ENCODE measurements at regions not wholly inside any gene's neighbourhood (a gene's known extent, or its start where the extent isn't known, plus 50 kb on each side); places are given as distances from the start of the nearest gene placed in this dataset.

DNA sequence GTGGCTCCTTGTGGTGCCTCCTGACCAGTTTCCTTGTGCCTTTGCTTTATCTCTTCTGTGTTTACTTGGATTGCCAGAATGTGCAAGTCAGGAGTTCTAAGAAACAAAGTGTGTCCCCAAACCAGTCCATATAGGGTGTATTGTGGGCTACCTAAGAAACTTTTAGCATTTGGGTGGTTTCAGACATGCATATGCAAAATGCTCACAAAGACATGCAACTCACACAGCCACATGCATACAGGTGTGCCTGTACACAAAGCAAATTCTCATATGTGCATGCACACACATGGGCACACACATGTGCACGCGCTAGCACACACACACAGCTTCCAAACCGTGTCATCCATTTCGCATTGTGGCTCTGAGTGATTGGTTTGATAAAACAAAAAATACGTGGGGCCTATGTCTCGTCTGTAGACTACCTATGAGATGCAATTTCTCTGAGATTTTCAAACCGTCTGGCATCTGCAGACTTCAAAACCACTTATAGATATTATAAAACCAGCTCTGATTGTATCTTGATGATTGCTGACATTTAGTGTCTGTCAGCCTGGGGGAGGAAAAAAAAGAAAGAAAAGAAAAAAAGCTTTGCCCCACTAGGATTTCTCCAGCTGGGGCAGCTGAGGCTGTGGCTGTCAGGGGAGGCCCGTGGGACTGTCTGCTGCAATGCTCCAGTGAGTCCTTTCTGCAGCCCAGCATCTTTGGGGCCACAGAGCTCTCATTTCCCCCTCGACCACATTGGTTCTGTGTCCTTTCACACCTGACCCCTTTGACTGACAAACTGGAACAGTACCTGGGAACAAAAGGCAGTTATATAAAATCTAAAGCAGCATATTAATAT lies 556.1 kb downstream of the CMPK2 start:
- ChIA-PET POLR2A (no interaction called here), CTCF (ENCODE audit: low intra/inter-chr PET ratio, low total read pairs) (no interaction called here)
- ATAC-seq (no peak), FAIRE-seq (no peak), DNase-seq (ENCODE audit: low spot score) (no peak)
- no TSS peak for BruUV-seq (replicated peaks)
- Histone ChIP-seq H3K27ac (ENCODE audit: extremely low read length, insufficient read depth, low read length) (no peak overlapping the region), H3K36me3 (replicated peaks in 1 of 2; ENCODE audit: control insufficient read depth in 1 of 2, insufficient read depth in 2 of 2, low read length in 2 of 2) (no peaks in the 10 kb centered on the region), H2AFZ (ENCODE audit: low read length) (no peak overlapping the region), H3K9ac (ENCODE audit: insufficient read depth, low read depth, low read length) (no peak overlapping the region), H3K9me3 (ENCODE audit: low read length) (peaks cover 48% of the 10 kb centered on the region; the same call in 1 of the 2 replicates), H3K4me1 (ENCODE audit: insufficient read depth, low read length) (no peaks in the 10 kb centered on the region), H3K4me2 (ENCODE audit: low read depth, low read length) (no peak overlapping the region), H3K27me3 (ENCODE audit: control insufficient read depth in 1 of 2, insufficient read depth in 2 of 2, low read length in 2 of 2) (no peaks in the 10 kb centered on the region), H3K4me3 (replicated peaks in 1 of 3; ENCODE audit: insufficient read depth in 1 of 3, low read depth in 2 of 3, low read length in 3 of 3) (no peak overlapping the region), H4K20me1 (ENCODE audit: insufficient read depth, low read length) (no peaks in the 10 kb centered on the region), H3K79me2 (ENCODE audit: insufficient read depth, low read length) (no peaks in the 10 kb centered on the region)
- intact Hi-C loops (cut with micrococcal nuclease; ENCODE audit: unreplicated experiment) = no loop called here
- in situ Hi-C loops (cut with HindIII; ENCODE audit: extremely low pct_ligation_motif_present, low pct_unique_long_range_greater_than_20kb) = no loop called here
- TF ChIP-seq NFE2L1 (CRISPR knock-in tag; IDR thresholded peaks at IDR 0.05; ENCODE audit: borderline replicate concordance) (no peak), RAD21 (CRISPR knock-in tag; IDR thresholded peaks at IDR 0.05) (no peak), AHR (CRISPR knock-in tag; IDR thresholded peaks at IDR 0.05) (no peak), ZNF317 (CRISPR knock-in tag; IDR thresholded peaks at IDR 0.05) (no peak), MTA3 (CRISPR knock-in tag; IDR thresholded peaks at IDR 0.05) (no peak), HCFC1 (IDR thresholded peaks at IDR 0.05; ENCODE audit: low read depth, low read length) (no peak), NFYC (CRISPR knock-in tag; IDR thresholded peaks at IDR 0.05) (no peak), KAT8 (CRISPR knock-in tag; IDR thresholded peaks at IDR 0.05) (no peak)
- TF ChIP-seq, protein P1, sequence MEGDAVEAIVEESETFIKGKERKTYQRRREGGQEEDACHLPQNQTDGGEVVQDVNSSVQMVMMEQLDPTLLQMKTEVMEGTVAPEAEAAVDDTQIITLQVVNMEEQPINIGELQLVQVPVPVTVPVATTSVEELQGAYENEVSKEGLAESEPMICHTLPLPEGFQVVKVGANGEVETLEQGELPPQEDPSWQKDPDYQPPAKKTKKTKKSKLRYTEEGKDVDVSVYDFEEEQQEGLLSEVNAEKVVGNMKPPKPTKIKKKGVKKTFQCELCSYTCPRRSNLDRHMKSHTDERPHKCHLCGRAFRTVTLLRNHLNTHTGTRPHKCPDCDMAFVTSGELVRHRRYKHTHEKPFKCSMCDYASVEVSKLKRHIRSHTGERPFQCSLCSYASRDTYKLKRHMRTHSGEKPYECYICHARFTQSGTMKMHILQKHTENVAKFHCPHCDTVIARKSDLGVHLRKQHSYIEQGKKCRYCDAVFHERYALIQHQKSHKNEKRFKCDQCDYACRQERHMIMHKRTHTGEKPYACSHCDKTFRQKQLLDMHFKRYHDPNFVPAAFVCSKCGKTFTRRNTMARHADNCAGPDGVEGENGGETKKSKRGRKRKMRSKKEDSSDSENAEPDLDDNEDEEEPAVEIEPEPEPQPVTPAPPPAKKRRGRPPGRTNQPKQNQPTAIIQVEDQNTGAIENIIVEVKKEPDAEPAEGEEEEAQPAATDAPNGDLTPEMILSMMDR (CRISPR knock-in tag; IDR thresholded peaks at IDR 0.05) = no peak
- TF ChIP-seq, protein P2, sequence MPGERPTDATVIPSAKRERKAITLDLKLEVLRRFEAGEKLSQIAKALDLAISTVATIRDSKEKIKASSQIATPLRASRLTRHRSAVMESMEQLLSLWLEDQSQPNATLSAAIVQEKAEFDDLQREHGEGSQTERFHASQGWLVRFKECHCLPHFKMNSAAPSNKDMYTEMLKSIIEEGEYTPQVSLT (CRISPR knock-in tag; IDR thresholded peaks at IDR 0.05; ENCODE audit: borderline replicate concordance, low read depth) = no peak
- TF ChIP-seq, protein P3, sequence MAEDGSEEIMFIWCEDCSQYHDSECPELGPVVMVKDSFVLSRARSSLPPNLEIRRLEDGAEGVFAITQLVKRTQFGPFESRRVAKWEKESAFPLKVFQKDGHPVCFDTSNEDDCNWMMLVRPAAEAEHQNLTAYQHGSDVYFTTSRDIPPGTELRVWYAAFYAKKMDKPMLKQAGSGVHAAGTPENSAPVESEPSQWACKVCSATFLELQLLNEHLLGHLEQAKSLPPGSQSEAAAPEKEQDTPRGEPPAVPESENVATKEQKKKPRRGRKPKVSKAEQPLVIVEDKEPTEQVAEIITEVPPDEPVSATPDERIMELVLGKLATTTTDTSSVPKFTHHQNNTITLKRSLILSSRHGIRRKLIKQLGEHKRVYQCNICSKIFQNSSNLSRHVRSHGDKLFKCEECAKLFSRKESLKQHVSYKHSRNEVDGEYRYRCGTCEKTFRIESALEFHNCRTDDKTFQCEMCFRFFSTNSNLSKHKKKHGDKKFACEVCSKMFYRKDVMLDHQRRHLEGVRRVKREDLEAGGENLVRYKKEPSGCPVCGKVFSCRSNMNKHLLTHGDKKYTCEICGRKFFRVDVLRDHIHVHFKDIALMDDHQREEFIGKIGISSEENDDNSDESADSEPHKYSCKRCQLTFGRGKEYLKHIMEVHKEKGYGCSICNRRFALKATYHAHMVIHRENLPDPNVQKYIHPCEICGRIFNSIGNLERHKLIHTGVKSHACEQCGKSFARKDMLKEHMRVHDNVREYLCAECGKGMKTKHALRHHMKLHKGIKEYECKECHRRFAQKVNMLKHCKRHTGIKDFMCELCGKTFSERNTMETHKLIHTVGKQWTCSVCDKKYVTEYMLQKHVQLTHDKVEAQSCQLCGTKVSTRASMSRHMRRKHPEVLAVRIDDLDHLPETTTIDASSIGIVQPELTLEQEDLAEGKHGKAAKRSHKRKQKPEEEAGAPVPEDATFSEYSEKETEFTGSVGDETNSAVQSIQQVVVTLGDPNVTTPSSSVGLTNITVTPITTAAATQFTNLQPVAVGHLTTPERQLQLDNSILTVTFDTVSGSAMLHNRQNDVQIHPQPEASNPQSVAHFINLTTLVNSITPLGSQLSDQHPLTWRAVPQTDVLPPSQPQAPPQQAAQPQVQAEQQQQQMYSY (CRISPR knock-in tag; IDR thresholded peaks at IDR 0.05) = no peak
- 5% methylated on average over 9 of the region's 9 CpGs for WGBS (ENCODE audit: low lambda C conversion rate)

Measured in HepG2 (cell line).